ENCODE measurements at regions not wholly inside any gene's neighbourhood (a gene's known extent, or its start where the extent isn't known, plus 50 kb on each side); places are given as distances from the start of the nearest gene placed in this dataset.

DNA sequence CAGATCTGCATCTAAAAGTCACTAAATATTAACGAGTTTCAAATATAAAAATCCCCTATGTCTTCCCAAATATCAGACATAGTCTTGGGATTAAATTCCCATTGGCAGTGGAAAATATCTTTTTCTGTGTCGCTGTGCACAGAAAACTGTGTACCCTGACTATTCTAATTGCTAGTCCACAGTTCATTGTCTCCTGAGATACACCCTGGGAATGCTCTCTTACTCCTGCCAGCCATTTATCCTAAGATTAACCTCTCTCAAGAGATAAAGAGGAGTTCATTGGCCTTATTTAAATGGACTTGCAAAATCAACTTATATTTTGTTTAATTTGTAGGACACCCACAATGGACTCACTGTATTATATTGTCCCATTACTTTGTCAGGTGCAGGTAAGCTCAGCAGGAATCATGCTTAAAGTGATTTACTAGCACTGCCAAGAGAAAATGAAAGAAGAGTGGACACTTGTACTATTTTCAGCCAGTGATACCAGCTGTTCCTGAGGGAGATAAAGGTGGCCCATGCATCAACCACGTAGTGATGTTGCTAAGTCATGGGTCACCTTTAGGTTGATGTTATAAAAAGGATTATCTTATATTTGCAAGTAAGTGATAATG is 553.8 kb downstream of the PIK3C3 start:
- TF ChIP-seq POLR2A (conservative IDR thresholded peaks at IDR 0.05) (no peak), ZNF165 (CRISPR knock-in tag; IDR thresholded peaks at IDR 0.05; ENCODE audit: borderline replicate concordance) (no peak), CREM (IDR thresholded peaks at IDR 0.05; ENCODE audit: low read depth) (no peak), ZNF318 (IDR thresholded peaks at IDR 0.05; ENCODE audit: borderline replicate concordance in 1 of 2, low read depth in 1 of 2) (no peak), BCLAF1 (IDR thresholded peaks at IDR 0.05; ENCODE audit: borderline replicate concordance in 1 of 2, control insufficient read depth in 1 of 2, low read depth in 2 of 2, low read length in 1 of 2) (no peak), FOXA1 (IDR thresholded peaks at IDR 0.05; ENCODE audit: borderline replicate concordance) (no peak)
- TF ChIP-seq, protein P1, sequence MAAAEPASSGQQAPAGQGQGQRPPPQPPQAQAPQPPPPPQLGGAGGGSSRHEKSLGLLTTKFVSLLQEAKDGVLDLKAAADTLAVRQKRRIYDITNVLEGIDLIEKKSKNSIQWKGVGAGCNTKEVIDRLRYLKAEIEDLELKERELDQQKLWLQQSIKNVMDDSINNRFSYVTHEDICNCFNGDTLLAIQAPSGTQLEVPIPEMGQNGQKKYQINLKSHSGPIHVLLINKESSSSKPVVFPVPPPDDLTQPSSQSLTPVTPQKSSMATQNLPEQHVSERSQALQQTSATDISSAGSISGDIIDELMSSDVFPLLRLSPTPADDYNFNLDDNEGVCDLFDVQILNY (CRISPR knock-in tag; IDR thresholded peaks at IDR 0.05): no peak
